ENCODE measurements at regions not wholly inside any gene's neighbourhood (a gene's known extent, or its start where the extent isn't known, plus 50 kb on each side); places are given as distances from the start of the nearest gene placed in this dataset.
"Not testable (repeated sequence)": the region's sequence is repeated elsewhere in the genome, so short reads cannot be mapped to it uniquely, and the experiment has no call there.

DNA sequence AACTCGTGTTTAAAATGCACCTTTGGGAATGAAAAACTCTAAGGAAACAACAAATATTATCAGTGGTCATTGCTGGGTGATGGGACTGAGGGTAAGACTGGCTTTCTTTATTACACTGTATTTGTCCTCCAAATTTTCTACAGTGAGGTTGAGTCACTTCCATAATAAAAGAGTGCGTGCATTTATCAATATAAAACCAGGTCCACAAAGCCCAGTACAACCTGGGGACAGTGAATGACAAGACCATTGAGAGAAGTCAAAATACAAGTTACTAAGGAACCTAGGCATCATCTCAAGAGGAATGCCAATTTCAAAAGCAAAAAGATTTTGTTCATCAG lies 76.4 kb downstream of the MAGED4 start:
- Histone ChIP-seq H3K4me1 (ENCODE audit: control insufficient read depth in 1 of 2, insufficient read depth in 2 of 2, low read length in 2 of 2) (peaks cover 0 to 6% of the 10 kb centered on the region in 2 donors), H3K36me3 (ENCODE audit: control insufficient read depth in 1 of 2, insufficient read depth in 2 of 2, low read length in 2 of 2) (no peaks in the 10 kb centered on the region), H3K27me3 (ENCODE audit: low read depth, low read length) (no peaks in the 10 kb centered on the region), H3K27ac (ENCODE audit: low read length) (peak overlapping the region; percentile 86), H3K4me3 (ENCODE audit: low read depth in 1 of 2, low read length in 2 of 2) (peak overlapping the region; percentile 60 to 66), H3K9me3 (ENCODE audit: control insufficient read depth in 1 of 2, low read length in 2 of 2) (no peaks in the 10 kb centered on the region)

DNA sequence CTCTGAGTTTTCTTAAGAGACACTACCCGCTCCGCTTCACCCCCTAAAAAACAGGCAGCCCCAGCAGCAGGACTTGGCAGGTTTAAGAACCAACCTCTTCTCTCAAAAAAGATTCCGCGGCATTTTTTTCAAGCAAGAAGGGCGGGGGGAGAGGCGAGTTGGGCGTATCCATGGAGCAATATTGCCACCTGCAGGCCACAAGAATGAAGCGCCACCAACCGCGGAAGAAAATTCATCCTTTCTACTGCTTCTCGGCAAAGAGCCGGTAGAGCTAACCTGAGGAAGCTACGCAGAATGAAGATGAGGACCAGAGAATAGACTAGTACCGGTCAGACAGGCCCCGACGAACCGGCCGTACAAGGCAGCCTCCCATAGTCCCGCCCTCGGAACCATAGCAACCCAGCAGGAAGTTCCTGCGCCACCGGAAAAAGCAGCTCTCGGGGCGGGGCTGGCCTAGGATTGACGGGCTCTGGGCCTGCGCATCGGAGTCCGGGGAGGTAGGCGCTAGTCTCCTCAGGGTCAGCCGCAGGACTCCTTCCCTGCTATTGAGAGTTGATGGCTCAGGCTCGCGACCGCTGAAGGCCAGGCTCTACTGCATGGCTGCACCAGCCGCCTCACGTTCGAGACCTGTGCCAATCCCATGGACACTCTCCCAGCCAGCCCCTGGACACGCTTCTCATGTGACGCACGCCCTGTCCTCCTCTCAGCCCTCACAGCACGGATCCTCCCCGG lies 76.9 kb downstream of the MAGED4 start:
- peaks cover 0 to 6% of the 10 kb centered on the region in 2 donors for H3K4me1 ChIP-seq (ENCODE audit: control insufficient read depth in 1 of 2, insufficient read depth in 2 of 2, low read length in 2 of 2)
- H3K4me3 ChIP-seq (ENCODE audit: low read depth in 1 of 2, low read length in 2 of 2): peak overlapping the region; percentile 60 to 66
- no peaks in the 10 kb centered on the region for H3K36me3 ChIP-seq (ENCODE audit: control insufficient read depth in 1 of 2, insufficient read depth in 2 of 2, low read length in 2 of 2)
- no peaks in the 10 kb centered on the region for H3K9me3 ChIP-seq (ENCODE audit: control insufficient read depth in 1 of 2, low read length in 2 of 2)
- peak overlapping the region; percentile 86 for H3K27ac ChIP-seq (ENCODE audit: low read length)
- H3K27me3 ChIP-seq (ENCODE audit: low read depth, low read length): no peaks in the 10 kb centered on the region

DNA sequence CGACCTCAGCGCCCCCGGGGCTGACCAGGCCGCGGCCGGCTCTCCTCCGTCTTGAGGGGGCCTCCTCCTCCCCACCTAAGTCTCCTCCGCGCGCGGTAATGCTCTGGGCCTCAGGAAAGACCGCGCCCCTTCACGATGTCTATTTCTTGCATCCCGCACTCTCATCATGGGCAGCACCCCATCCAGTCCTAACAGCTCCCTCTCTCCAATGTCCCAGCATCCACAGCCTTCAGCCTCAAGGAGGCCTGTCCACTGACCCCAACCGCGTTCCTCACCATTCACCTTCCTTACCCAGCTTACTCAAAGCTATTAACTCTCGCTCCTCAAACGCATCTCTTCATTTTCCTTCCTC lies 77.5 kb downstream of the MAGED4 start:
- H3K36me3 ChIP-seq (ENCODE audit: control insufficient read depth in 1 of 2, insufficient read depth in 2 of 2, low read length in 2 of 2): no peaks in the 10 kb centered on the region
- H3K27me3 ChIP-seq (ENCODE audit: low read depth, low read length): no peaks in the 10 kb centered on the region
- peak overlapping the region; percentile 86 for H3K27ac ChIP-seq (ENCODE audit: low read length)
- H3K4me1 ChIP-seq (ENCODE audit: control insufficient read depth in 1 of 2, insufficient read depth in 2 of 2, low read length in 2 of 2): peaks cover 0 to 6% of the 10 kb centered on the region in 2 donors
- H3K4me3 ChIP-seq (ENCODE audit: low read depth in 1 of 2, low read length in 2 of 2): peak overlapping the region; percentile 60 to 66
- H3K9me3 ChIP-seq (ENCODE audit: control insufficient read depth in 1 of 2, low read length in 2 of 2): no peaks in the 10 kb centered on the region

DNA sequence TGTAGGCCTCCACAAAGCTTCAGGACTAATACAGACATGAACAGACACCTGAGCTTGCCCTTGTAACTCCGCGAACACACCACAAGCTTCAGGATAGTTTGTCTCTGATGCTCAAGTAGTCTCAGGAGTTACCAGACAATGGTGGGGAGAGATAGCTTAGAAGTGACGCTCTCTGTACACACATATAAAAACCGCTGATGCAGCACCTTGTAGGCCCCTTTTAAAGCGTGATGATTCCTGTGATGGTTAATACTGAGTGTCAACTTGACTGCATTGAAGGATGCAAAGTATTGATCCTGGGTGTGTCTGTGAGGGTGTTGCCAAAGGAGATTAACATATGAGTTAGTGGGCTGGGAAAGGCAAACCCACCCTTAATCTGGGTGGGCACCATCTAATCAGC lies 78.7 kb downstream of the MAGED4 start:
- Histone ChIP-seq H3K4me3 (ENCODE audit: low read depth in 1 of 2, low read length in 2 of 2) (no peak overlapping the region), H3K27me3 (ENCODE audit: low read depth, low read length) (no peaks in the 10 kb centered on the region), H3K36me3 (ENCODE audit: control insufficient read depth in 1 of 2, insufficient read depth in 2 of 2, low read length in 2 of 2) (no peaks in the 10 kb centered on the region), H3K27ac (ENCODE audit: low read length) (no peak overlapping the region), H3K4me1 (ENCODE audit: control insufficient read depth in 1 of 2, insufficient read depth in 2 of 2, low read length in 2 of 2) (peaks cover 0 to 6% of the 10 kb centered on the region in 2 donors), H3K9me3 (ENCODE audit: control insufficient read depth in 1 of 2, low read length in 2 of 2) (no peaks in the 10 kb centered on the region)

DNA sequence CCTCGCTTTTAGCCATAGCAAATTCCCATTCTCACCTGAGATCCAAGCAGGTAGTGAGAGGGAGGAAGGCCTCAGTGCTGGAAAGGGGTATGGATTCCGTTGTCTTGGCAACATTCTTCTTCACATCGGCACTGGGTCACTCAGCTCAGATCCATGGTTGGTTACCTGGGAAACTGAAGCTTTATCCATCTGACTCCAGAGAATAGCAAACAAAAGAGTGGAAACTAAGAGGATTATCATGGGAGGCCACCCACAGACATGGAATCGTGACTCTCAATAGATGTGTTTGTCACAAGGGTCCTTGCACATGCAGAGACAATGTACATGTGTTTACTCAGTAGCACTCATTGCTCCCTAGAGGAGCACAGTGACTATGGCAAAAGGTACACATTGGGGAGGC lies 81.0 kb downstream of the MAGED4 start:
- Histone ChIP-seq H3K4me1 (ENCODE audit: control insufficient read depth in 1 of 2, insufficient read depth in 2 of 2, low read length in 2 of 2) (peaks cover 0 to 6% of the 10 kb centered on the region in 2 donors), H3K9me3 (ENCODE audit: control insufficient read depth in 1 of 2, low read length in 2 of 2) (no peaks in the 10 kb centered on the region), H3K36me3 (ENCODE audit: control insufficient read depth in 1 of 2, insufficient read depth in 2 of 2, low read length in 2 of 2) (no peaks in the 10 kb centered on the region), H3K27ac (ENCODE audit: low read length) (no peak overlapping the region), H3K27me3 (ENCODE audit: low read depth, low read length) (no peaks in the 10 kb centered on the region), H3K4me3 (ENCODE audit: low read depth in 1 of 2, low read length in 2 of 2) (no peak overlapping the region)

DNA sequence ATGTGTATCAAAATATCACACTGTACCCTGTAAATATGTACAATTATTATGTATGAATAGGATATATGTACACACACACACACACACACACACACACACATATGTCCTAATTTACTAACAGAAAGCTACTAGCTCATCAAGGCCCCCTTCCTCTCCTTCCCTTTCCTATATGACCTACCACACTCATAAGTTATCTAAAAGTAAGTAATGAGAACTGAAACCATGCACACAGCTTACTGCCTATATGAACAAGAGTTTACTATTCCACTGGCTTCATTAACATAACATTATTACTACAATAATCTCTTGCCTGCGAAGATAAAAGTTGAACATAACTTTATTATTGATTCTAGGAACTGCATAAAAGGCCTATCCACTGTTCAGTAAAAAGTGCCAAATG lies 83.8 kb downstream of the MAGED4 start:
- H3K4me1 ChIP-seq (ENCODE audit: control insufficient read depth in 1 of 2, insufficient read depth in 2 of 2, low read length in 2 of 2): not testable (repeated sequence)

DNA sequence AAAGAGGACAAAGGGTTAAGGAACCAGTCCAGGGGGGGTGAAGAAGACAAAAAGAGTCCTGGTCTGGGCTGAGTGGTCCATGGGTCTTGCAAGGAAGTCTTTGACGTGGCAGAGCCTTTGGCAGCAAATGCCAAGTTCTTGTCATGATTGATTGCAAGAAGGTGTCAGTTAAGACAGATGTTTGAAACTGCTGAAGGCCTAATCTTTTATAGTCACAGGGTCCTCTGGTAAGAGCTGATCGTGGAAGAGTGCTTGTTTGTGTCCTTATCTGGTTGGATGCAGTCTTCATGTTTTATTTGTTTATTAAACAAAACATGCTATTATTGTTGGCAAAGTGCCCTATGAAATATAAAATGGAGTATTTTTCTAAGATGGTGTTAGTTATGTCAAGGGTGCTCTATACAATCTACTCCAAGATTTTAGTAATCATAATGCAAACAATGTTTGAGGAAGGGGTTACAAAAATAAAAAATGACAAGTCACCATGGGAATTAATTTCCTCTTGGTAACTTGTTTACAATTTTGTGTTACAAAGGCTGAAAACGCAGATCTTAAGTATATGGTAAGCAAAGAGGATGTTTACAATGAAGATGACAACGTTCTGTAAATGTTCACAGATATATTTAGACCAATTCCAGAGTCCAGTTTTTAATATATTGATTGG lies 85.9 kb downstream of the MAGED4 start:
- Histone ChIP-seq H3K27ac (ENCODE audit: low read length) (no peak overlapping the region), H3K9me3 (ENCODE audit: control insufficient read depth in 1 of 2, low read length in 2 of 2) (no peaks in the 10 kb centered on the region), H3K27me3 (ENCODE audit: low read depth, low read length) (no peaks in the 10 kb centered on the region), H3K36me3 (ENCODE audit: control insufficient read depth in 1 of 2, insufficient read depth in 2 of 2, low read length in 2 of 2) (no peaks in the 10 kb centered on the region), H3K4me1 (ENCODE audit: control insufficient read depth in 1 of 2, insufficient read depth in 2 of 2, low read length in 2 of 2) (no peaks in the 10 kb centered on the region), H3K4me3 (ENCODE audit: low read depth in 1 of 2, low read length in 2 of 2) (no peak overlapping the region)

More for the DNA sequence above, 83.8 kb downstream of the MAGED4 start:
- H3K36me3 ChIP-seq (ENCODE audit: control insufficient read depth in 1 of 2, insufficient read depth in 2 of 2, low read length in 2 of 2); H3K4me3 ChIP-seq (ENCODE audit: low read depth in 1 of 2, low read length in 2 of 2); H3K27ac ChIP-seq (ENCODE audit: low read length); H3K27me3 ChIP-seq (ENCODE audit: low read depth, low read length); H3K9me3 ChIP-seq (ENCODE audit: control insufficient read depth in 1 of 2, low read length in 2 of 2): not testable (repeated sequence)

DNA sequence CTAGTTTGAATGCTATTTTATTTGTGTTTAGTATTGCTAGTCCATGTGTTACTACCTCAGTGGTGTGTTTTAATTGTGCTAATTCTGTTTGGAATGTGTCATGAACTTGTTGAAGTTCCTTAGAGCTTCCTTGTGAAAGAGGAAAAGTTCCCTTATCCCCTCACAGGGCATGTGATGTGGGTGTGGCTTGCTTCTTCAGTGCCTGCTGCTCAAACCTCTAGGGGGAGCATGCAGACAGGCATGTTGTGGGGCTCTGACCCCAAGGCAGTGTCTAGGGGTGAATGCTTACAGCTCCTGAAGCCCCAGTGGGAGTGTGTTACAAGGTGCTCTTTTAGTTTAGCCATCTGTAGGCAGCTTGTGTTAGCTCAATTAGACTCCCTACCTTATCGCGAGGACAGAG lies 86.5 kb downstream of the MAGED4 start:
- no peak overlapping the region for H3K4me3 ChIP-seq (ENCODE audit: low read depth in 1 of 2, low read length in 2 of 2)
- H3K27me3 ChIP-seq (ENCODE audit: low read depth, low read length): no peaks in the 10 kb centered on the region
- H3K36me3 ChIP-seq (ENCODE audit: control insufficient read depth in 1 of 2, insufficient read depth in 2 of 2, low read length in 2 of 2): no peaks in the 10 kb centered on the region
- H3K4me1 ChIP-seq (ENCODE audit: control insufficient read depth in 1 of 2, insufficient read depth in 2 of 2, low read length in 2 of 2): no peaks in the 10 kb centered on the region
- no peaks in the 10 kb centered on the region for H3K9me3 ChIP-seq (ENCODE audit: control insufficient read depth in 1 of 2, low read length in 2 of 2)
- H3K27ac ChIP-seq (ENCODE audit: low read length): no peak overlapping the region

DNA sequence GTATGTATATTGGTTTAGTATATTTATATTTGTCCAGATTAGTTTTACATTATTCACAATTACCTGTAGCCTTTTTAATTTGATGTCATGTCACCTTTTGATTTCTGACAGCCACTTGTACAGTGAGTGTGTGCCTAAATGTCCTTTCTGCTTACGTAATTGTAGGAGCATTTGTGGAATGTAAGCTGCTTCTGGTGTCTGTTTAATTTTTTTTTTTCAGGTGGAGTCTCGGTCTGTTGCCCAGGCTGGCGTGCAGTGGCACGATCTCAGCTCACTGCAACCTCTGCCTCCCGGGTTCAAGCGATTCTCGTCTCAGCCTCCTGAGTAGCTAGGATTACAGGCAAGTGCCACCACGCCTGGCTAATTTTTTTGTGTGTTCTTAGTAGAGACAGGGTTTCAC lies 91.2 kb upstream of the XAGE2 start:
- Histone ChIP-seq H3K36me3 (ENCODE audit: control insufficient read depth in 1 of 2, insufficient read depth in 2 of 2, low read length in 2 of 2) (no peaks in the 10 kb centered on the region), H3K4me3 (ENCODE audit: low read depth in 1 of 2, low read length in 2 of 2) (no peak overlapping the region), H3K4me1 (ENCODE audit: control insufficient read depth in 1 of 2, insufficient read depth in 2 of 2, low read length in 2 of 2) (no peaks in the 10 kb centered on the region), H3K9me3 (ENCODE audit: control insufficient read depth in 1 of 2, low read length in 2 of 2) (no peaks in the 10 kb centered on the region), H3K27ac (ENCODE audit: low read length) (no peak overlapping the region), H3K27me3 (ENCODE audit: low read depth, low read length) (no peaks in the 10 kb centered on the region)

DNA sequence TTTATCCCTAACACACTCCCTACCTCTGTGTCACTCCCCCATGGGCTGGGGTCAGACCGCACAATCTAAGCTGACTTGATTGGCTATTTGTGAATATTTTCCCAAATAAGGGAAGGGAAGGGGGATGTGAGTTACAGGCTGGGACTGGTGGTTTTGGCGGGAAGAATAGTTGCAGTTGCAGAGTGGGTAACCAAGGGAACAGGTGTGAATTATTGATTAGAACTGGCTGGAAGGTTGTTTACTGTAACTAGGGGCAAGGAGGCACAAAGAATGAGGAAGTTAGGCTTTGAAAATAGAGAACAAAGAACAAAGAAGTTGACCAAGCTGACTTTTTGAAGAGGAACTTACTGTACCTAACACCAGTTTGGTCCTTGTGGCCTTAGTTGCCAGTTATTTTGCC lies 88.0 kb upstream of the XAGE2 start:
- no peaks in the 10 kb centered on the region for H3K9me3 ChIP-seq (ENCODE audit: control insufficient read depth in 1 of 2, low read length in 2 of 2)
- no peak overlapping the region for H3K4me3 ChIP-seq (ENCODE audit: low read depth in 1 of 2, low read length in 2 of 2)
- no peaks in the 10 kb centered on the region for H3K36me3 ChIP-seq (ENCODE audit: control insufficient read depth in 1 of 2, insufficient read depth in 2 of 2, low read length in 2 of 2)
- H3K27me3 ChIP-seq (ENCODE audit: low read depth, low read length): no peaks in the 10 kb centered on the region
- no peaks in the 10 kb centered on the region for H3K4me1 ChIP-seq (ENCODE audit: control insufficient read depth in 1 of 2, insufficient read depth in 2 of 2, low read length in 2 of 2)
- no peak overlapping the region for H3K27ac ChIP-seq (ENCODE audit: low read length)

DNA sequence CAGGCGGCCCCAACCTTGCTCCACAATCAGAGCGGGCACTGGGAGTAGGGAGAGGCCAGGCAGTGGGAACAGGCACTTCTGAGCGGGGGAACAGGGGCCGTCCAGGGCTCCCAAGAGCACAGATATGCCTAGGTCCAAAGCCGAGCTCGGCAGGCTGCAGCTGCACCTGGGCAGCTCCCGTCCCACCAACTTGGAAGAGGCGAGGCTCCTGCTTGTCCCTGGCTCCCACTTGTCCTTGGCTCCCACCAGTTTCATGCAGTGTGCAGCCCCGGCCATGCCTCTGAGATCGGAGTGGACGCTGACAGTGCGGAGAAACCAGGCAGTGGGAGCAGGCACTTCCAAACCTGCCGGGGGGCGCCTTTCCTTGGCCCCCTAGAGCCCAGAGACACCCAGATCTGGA lies 84.0 kb upstream of the XAGE2 start:
- no peaks in the 10 kb centered on the region for H3K9me3 ChIP-seq (ENCODE audit: control insufficient read depth in 1 of 2, low read length in 2 of 2)
- H3K27ac ChIP-seq (ENCODE audit: low read length): no peak overlapping the region
- no peaks in the 10 kb centered on the region for H3K36me3 ChIP-seq (ENCODE audit: control insufficient read depth in 1 of 2, insufficient read depth in 2 of 2, low read length in 2 of 2)
- H3K4me1 ChIP-seq (ENCODE audit: control insufficient read depth in 1 of 2, insufficient read depth in 2 of 2, low read length in 2 of 2): no peaks in the 10 kb centered on the region
- no peaks in the 10 kb centered on the region for H3K27me3 ChIP-seq (ENCODE audit: low read depth, low read length)
- no peak overlapping the region for H3K4me3 ChIP-seq (ENCODE audit: low read depth in 1 of 2, low read length in 2 of 2)

DNA sequence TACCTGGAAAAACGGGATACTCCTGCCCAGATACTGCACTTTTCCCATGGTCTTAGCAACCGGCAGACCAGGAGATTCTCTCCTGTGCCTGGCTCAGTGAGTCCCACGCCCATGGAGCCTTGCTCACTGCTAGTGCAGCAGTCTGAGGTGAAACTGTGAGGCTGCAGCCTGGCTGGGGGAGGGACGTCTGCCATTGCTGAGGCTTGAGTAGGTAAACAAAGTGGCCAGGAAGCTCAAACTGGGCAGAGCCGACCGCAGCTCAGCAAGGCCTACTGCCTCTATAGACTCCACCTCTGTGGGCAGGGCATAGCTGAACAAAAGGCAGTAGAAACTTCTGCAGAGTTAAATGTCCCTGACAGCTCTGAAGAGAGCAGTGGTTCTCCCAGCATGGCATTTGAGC lies 69.9 kb upstream of the XAGE2 start:
- H3K9me3 ChIP-seq (ENCODE audit: control insufficient read depth in 1 of 2, low read length in 2 of 2); H3K36me3 ChIP-seq (ENCODE audit: control insufficient read depth in 1 of 2, insufficient read depth in 2 of 2, low read length in 2 of 2); H3K4me3 ChIP-seq (ENCODE audit: low read depth in 1 of 2, low read length in 2 of 2); H3K4me1 ChIP-seq (ENCODE audit: control insufficient read depth in 1 of 2, insufficient read depth in 2 of 2, low read length in 2 of 2); H3K27ac ChIP-seq (ENCODE audit: low read length); H3K27me3 ChIP-seq (ENCODE audit: low read depth, low read length): not testable (repeated sequence)

Measured in muscle layer of duodenum (tissue), 2 donors.